ENCODE measurements at regions not wholly inside any gene's neighbourhood (a gene's known extent, or its start where the extent isn't known, plus 50 kb on each side); places are given as distances from the start of the nearest gene placed in this dataset.

- in situ Hi-C loops (cut with MboI; ENCODE audit: low pct_unique_long_range_greater_than_20kb in 2 of 9, low sequenced_read_pairs in 9 of 9, unreplicated experiment in 9 of 9), result no loop called here
- ATAC-seq (replicated peaks in 6 of 8), result no peak
- no peak overlapping the region for H3K27ac ChIP-seq
- H3K4me1 ChIP-seq (replicated peaks in 1 of 2), result no peaks in the 10 kb centered on the region
- no peak overlapping the region for H3K4me3 ChIP-seq
- 6 to 50% (median 12%) methylated on average over 1 to 2 of the region's 2 CpGs; no CpG with 5 or more reads in 4 of the 10 experiments for WGBS, 10 experiments
Observed at GRCh38 chr16:35557731-35558130, 2098.3 kb downstream of the TP53TG3F start.

DNA sequence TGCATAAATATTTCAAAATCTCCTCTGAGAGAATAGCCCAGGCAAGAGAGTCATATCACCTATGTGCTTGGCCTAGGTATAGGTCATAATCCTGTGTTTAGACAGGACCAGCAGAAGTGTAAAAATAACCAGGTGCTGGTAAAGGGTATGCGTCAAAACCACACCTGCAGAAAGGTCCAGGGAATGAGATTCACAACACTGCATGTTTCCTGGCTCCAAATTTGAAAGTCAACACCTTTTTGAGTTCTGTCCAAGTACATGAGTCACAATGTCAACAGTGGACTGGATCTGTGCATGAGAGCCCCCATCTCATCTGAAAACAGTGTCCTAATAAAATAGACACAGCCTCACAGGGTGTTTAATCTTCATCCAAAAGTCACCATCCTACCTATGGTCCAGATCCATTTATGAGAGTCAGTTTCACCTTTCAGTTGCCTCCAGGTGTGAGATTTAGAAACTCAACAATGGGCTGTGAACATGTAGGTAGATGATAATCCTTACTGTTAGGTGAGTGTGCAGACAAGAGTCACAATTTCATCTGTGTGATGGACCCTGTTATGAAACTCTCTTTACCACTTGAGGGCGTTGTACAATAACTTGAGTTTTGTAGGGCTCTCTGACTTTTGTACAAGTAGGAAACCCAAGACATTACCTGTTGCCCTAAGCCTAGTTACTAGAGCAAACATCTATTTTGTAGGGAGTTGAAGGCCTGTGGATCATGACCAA is 2100.7 kb downstream of the TP53TG3F start:
- no peak overlapping the region for H3K4me3 ChIP-seq
- WGBS, 10 experiments, result 0 to 100% (median 8%) methylated on average over 1 to 2 of the region's 2 CpGs; no CpG with 5 or more reads in 4 of the 10 experiments
- no peak overlapping the region for H3K27ac ChIP-seq
- no peaks in the 10 kb centered on the region for H3K4me1 ChIP-seq (replicated peaks in 1 of 2)
- ATAC-seq (replicated peaks in 6 of 8), result no peak
- in situ Hi-C loops (cut with MboI; ENCODE audit: low pct_unique_long_range_greater_than_20kb in 2 of 9, low sequenced_read_pairs in 9 of 9, unreplicated experiment in 9 of 9), result no loop called here

GRCh38 chr16:35560637-35560984 is 2101.2 kb downstream of the TP53TG3F start:
- in situ Hi-C loops (cut with MboI; ENCODE audit: low pct_unique_long_range_greater_than_20kb in 2 of 9, low sequenced_read_pairs in 9 of 9, unreplicated experiment in 9 of 9), result no loop called here
- WGBS, 10 experiments, result 0 to 50% (median 15%) methylated on average over 1 to 5 of the region's 6 CpGs; no CpG with 5 or more reads in 3 of the 10 experiments
- no peak overlapping the region for H3K27ac ChIP-seq
- H3K4me3 ChIP-seq, result no peak overlapping the region
- no peaks in the 10 kb centered on the region for H3K4me1 ChIP-seq (replicated peaks in 1 of 2)
- no peak for ATAC-seq (replicated peaks in 6 of 8)

- H3K4me1 ChIP-seq (replicated peaks in 1 of 2), result no peaks in the 10 kb centered on the region
- ATAC-seq (replicated peaks in 6 of 8), result no peak
- no peak overlapping the region for H3K4me3 ChIP-seq
- in situ Hi-C loops (cut with MboI; ENCODE audit: low pct_unique_long_range_greater_than_20kb in 2 of 9, low sequenced_read_pairs in 9 of 9, unreplicated experiment in 9 of 9), result no loop called here
- no peak overlapping the region for H3K27ac ChIP-seq
Observed at GRCh38 chr16:35561346-35561745, 2101.9 kb downstream of the TP53TG3F start.

DNA sequence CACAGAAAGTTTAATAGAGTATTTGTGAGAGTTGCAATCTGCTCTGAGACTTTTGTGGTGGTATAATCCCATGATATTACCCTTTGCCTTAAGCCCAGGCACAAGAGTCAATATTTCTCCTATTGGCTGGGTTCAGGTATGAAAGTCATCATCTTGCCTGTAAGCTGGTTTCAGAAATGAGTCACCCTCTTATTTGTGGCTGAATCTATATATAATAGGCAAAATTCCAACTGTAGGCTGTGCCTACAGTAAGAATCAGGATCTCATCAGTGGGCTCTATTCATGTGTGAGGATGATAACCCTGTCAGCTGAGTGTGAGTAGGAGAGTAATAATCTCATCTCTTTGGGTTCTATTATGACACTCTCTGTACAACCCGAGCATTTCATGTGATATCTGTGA is 2103.1 kb downstream of the TP53TG3F start:
- H3K27ac ChIP-seq, result no peak overlapping the region
- in situ Hi-C loops (cut with MboI; ENCODE audit: low pct_unique_long_range_greater_than_20kb in 2 of 9, low sequenced_read_pairs in 9 of 9, unreplicated experiment in 9 of 9), result no loop called here
- ATAC-seq (replicated peaks in 6 of 8), result no peak
- H3K4me3 ChIP-seq, result no peak overlapping the region
- H3K4me1 ChIP-seq (replicated peaks in 1 of 2), result no peaks in the 10 kb centered on the region
- WGBS, 10 experiments, result 0% methylated on average over 1 of the region's 1 CpG; no CpG with 5 or more reads in 6 of the 10 experiments

- ATAC-seq (replicated peaks in 6 of 8), result no peak
- in situ Hi-C loops (cut with MboI; ENCODE audit: low pct_unique_long_range_greater_than_20kb in 2 of 9, low sequenced_read_pairs in 9 of 9, unreplicated experiment in 9 of 9), result no loop called here
- Histone ChIP-seq H3K4me3 (no peak overlapping the region), H3K4me1 (replicated peaks in 1 of 2) (no peaks in the 10 kb centered on the region), H3K27ac (no peak overlapping the region)
- 0% methylated on average over 1 of the region's 1 CpG; no CpG with 5 or more reads in 7 of the 10 experiments for WGBS, 10 experiments
Observed at GRCh38 chr16:35562919-35563318, 2103.5 kb downstream of the TP53TG3F start.

GRCh38 chr16:35564148-35564547 is 2104.7 kb downstream of the TP53TG3F start:
- 30 to 80% (median 50%) methylated on average over 1 to 3 of the region's 3 CpGs; no CpG with 5 or more reads in 6 of the 10 experiments for WGBS, 10 experiments
- ATAC-seq (replicated peaks in 6 of 8), result no peak
- Histone ChIP-seq H3K4me3 (no peak overlapping the region), H3K27ac (no peak overlapping the region), H3K4me1 (replicated peaks in 1 of 2) (no peaks in the 10 kb centered on the region)
- in situ Hi-C loops (cut with MboI; ENCODE audit: low pct_unique_long_range_greater_than_20kb in 2 of 9, low sequenced_read_pairs in 9 of 9, unreplicated experiment in 9 of 9), result no loop called here

DNA sequence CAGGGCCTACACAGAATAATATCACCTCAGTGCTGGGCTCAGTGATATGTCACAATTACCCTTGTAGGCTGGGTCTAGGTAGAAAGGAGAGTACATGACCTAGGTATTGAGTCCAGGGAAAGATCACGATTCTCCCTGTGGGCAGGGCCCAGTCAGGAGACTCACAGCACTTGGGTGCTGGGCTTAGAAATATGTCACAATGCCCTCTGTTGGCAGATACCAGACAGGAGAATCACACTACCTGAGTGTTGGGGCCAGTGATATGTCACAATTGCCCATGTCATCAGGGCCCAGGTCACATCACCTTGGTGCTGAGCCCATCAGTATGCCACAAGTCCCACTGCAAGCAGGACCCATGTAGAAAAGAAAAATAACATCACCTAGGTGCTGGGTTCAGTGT is 2105.5 kb downstream of the TP53TG3F start:
- ATAC-seq (replicated peaks in 6 of 8), result no peak
- Histone ChIP-seq H3K4me1 (replicated peaks in 1 of 2) (no peaks in the 10 kb centered on the region), H3K4me3 (no peak overlapping the region), H3K27ac (no peak overlapping the region)
- WGBS, 10 experiments, result 0 to 33% methylated on average over 1 of the region's 1 CpG; no CpG with 5 or more reads in 8 of the 10 experiments
- in situ Hi-C loops (cut with MboI; ENCODE audit: low pct_unique_long_range_greater_than_20kb in 2 of 9, low sequenced_read_pairs in 9 of 9, unreplicated experiment in 9 of 9), result no loop called here

GRCh38 chr16:35565626-35566025 is 2106.2 kb downstream of the TP53TG3F start:
- no peaks in the 10 kb centered on the region for H3K4me1 ChIP-seq (replicated peaks in 1 of 2)
- no peak overlapping the region for H3K27ac ChIP-seq
- 0 to 60% (median 43%) methylated on average over 1 of the region's 1 CpG; no CpG with 5 or more reads in 5 of the 10 experiments for WGBS, 10 experiments
- H3K4me3 ChIP-seq, result no peak overlapping the region
- in situ Hi-C loops (cut with MboI; ENCODE audit: low pct_unique_long_range_greater_than_20kb in 2 of 9, low sequenced_read_pairs in 9 of 9, unreplicated experiment in 9 of 9), result no loop called here
- ATAC-seq (replicated peaks in 6 of 8), result no peak

DNA sequence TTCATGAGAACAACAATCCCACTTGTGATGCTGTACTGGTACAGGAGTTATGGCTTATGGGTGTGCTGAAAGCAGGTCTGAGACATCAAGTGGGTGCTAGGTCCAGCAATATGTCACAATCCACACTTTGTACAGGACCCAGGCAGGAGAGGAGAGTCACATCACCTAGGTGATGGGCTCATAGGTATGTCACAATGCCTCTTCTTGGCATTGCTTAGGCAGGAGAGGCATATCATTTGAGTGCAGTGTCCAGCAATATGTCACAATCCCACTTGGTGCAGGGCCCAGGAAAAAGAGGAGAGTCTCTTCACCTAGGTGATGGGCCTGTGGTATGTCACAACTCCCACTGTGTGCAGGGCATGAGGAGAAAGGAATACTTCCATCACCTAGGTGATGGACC is 2110.0 kb downstream of the TP53TG3F start:
- no peak for ATAC-seq (replicated peaks in 6 of 8)
- H3K27ac ChIP-seq, result no peak overlapping the region
- H3K4me3 ChIP-seq, result no peak overlapping the region
- H3K4me1 ChIP-seq (replicated peaks in 1 of 2), result no peaks in the 10 kb centered on the region
- in situ Hi-C loops (cut with MboI; ENCODE audit: low pct_unique_long_range_greater_than_20kb in 2 of 9, low sequenced_read_pairs in 9 of 9, unreplicated experiment in 9 of 9), result no loop called here

GRCh38 chr16:35570946-35571345 is 2111.5 kb downstream of the TP53TG3F start:
- H3K27ac ChIP-seq, result no peak overlapping the region
- no peak overlapping the region for H3K4me3 ChIP-seq
- 0 to 14% (median 10%) methylated on average over 1 to 2 of the region's 2 CpGs; no CpG with 5 or more reads in 5 of the 10 experiments for WGBS, 10 experiments
- in situ Hi-C loops (cut with MboI; ENCODE audit: low pct_unique_long_range_greater_than_20kb in 2 of 9, low sequenced_read_pairs in 9 of 9, unreplicated experiment in 9 of 9), result no loop called here
- H3K4me1 ChIP-seq (replicated peaks in 1 of 2), result no peaks in the 10 kb centered on the region
- ATAC-seq (replicated peaks in 6 of 8), result no peak

DNA sequence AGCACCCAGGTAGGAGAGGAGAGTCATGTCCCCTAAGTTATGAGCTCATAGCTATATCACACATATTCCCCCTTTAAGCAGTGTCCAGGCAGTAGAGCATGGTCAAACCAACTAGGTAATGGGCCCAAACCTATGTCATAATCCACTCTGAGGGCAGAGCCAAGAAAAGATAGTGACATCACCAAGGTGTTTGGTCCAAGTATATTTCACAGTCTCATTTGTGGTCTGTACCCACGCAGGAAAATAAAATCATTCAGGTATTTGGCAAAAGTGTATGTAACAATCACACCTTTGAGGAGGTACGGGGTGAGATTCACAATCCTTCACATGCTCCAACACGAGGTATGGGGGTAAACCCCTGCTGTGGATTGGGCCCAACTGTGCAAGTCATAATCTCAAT is 2112.8 kb downstream of the TP53TG3F start:
- Histone ChIP-seq H3K4me1 (replicated peaks in 1 of 2) (no peaks in the 10 kb centered on the region), H3K27ac (no peak overlapping the region), H3K4me3 (no peak overlapping the region)
- in situ Hi-C loops (cut with MboI; ENCODE audit: low pct_unique_long_range_greater_than_20kb in 2 of 9, low sequenced_read_pairs in 9 of 9, unreplicated experiment in 9 of 9), result no loop called here
- WGBS, 10 experiments, result 0 to 40% (median 9%) methylated on average over 1 to 3 of the region's 3 CpGs; no CpG with 5 or more reads in 3 of the 10 experiments
- ATAC-seq (replicated peaks in 6 of 8), result no peak

DNA sequence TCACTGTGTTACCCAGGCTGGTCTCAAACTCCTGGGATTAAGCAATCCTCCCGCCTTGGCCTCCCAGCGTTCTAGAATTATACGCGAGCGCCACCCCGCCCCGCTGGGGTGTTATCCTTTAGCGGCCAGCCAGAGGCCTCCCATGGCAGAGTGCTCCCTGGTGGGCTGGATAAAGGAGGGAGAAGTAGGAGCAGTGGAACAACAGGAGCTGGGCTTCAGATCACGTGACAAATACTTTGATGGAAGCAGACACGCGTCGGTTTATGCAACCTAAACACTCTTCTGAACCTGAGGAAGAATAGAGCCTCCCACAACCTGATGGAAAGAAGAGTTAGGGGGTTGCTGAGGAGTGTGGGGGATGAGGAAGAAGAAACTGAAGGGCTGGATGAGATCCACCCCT is 2114.0 kb downstream of the TP53TG3F start:
- ATAC-seq (replicated peaks in 6 of 8), result no peak
- 0 to 100% (median 68%) methylated on average over 1 to 7 of the region's 12 CpGs; no CpG with 5 or more reads in 4 of the 10 experiments for WGBS, 10 experiments

DNA sequence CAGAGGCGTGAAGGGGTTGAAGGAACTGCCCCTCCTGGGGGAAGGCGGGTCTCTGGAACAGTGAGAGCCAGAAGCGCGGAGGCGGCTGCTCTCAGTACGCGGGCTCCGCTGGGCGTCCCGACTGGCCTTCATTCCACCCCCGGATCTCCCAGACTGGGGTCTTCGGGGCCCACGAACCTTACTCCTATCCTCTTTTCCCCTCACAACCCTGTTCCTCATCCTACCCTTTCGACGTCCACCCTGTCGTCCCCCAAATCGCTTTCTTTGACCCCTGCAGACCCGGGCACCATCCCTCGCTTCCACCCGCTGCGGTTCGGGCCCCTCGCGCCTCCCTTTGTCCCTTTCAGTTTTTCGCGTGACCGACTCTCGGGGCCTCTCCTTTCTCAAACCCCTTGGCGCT is 2114.6 kb downstream of the TP53TG3F start:
- no peak overlapping the region for H3K27ac ChIP-seq
- H3K4me1 ChIP-seq (replicated peaks in 1 of 2), result no peaks in the 10 kb centered on the region
- H3K4me3 ChIP-seq, result no peak overlapping the region
- no peak for ATAC-seq (replicated peaks in 6 of 8)
- WGBS, 10 experiments, result 25 to 86% (median 60%) methylated on average over 1 to 25 of the region's 29 CpGs; no CpG with 5 or more reads in 3 of the 10 experiments
- in situ Hi-C loops (cut with MboI; ENCODE audit: low pct_unique_long_range_greater_than_20kb in 2 of 9, low sequenced_read_pairs in 9 of 9, unreplicated experiment in 9 of 9), result no loop called here

More for the DNA sequence above, 2114.0 kb downstream of the TP53TG3F start:
- in situ Hi-C loops (cut with MboI; ENCODE audit: low pct_unique_long_range_greater_than_20kb in 2 of 9, low sequenced_read_pairs in 9 of 9, unreplicated experiment in 9 of 9), result no loop called here
- Histone ChIP-seq H3K4me3 (no peak overlapping the region), H3K4me1 (replicated peaks in 1 of 2) (no peaks in the 10 kb centered on the region), H3K27ac (no peak overlapping the region)

Measured in motor neuron (in vitro differentiated cells).